Colonic mucosa (tissue), 4 donors: ENCODE measurements at regions not wholly inside any gene's neighbourhood (a gene's known extent, or its start where the extent isn't known, plus 50 kb on each side); places are given as distances from the start of the nearest gene placed in this dataset.

Source experiments
- DNase-seq: peaks from one replicate; pipeline ENCODE4 v3.0.0-alpha.2; 2020
- H3K27ac ChIP-seq: fragments of 200-600 bp; one replicate; pipeline ENCODE4 v1.8.0; 2021
- H3K27me3 ChIP-seq: fragments of 200-600 bp; one replicate; pipeline ENCODE4 v1.8.0; 2021
- H3K36me3 ChIP-seq: fragments of 200-600 bp; one replicate; pipeline ENCODE4 v1.8.0; 2021
- H3K4me1 ChIP-seq: fragments of 200-600 bp; one replicate; pipeline ENCODE4 v1.8.0; 2021; ENCODE audit warnings: mild to moderate bottlenecking
- H3K4me3 ChIP-seq: fragments of 200-600 bp; one replicate; pipeline ENCODE4 v1.8.0; 2021
- H3K9ac ChIP-seq, 2 donors: one replicate each; pipeline ENCODE4 v1.7.0; 2013; ENCODE audit warnings: control low read depth in 2 of 2, low read depth in 2 of 2, low read length in 2 of 2
- H3K9me3 ChIP-seq: fragments of 200-600 bp; one replicate; pipeline ENCODE4 v1.8.0; 2021
- intact Hi-C: fragments of 100-400 bp; cut with DNase I; formaldehyde crosslinking; loops from one replicate; pipeline ENCODE4 v1.14.1; 2022
- TF ChIP-seq, protein P1 (sequence below): fragments of 200-600 bp; IDR thresholded peaks from one replicate; pipeline ENCODE4 v1.8.0; 2022; ENCODE audit warnings: antibody characterized with exemption, mild to moderate bottlenecking
- donor health status: healthy.
- donor health status: DM: no; HTN: no; CAD: no.
- donor health status: DM: no; HTN: no; CAD: no.

DNA sequence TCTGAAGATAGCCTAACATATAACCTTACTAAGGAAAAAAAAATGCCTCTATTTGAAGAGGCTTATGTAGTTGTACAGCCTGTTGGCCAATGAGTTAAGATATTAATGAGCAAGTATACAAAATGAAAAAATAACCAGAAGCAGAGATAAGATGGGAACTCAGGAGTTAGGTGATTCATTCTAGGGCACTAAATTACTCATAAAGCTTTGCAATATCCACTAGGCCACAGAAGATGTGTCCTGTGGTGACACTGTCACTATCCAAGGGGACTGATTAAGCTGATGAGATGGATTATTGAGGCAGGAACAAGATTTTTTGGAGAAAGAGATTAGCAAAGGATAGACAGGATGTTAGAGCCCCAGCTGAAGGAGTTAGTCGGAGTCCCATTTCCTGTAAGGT, 99.6 kb downstream of the LIG4 start:
- no peaks in the 10 kb centered on the region for H3K4me1 ChIP-seq
- no peak overlapping the region for H3K27ac ChIP-seq
- H3K9ac ChIP-seq, result no peak overlapping the region
- no peak for DNase-seq
- no peaks in the 10 kb centered on the region for H3K9me3 ChIP-seq
- intact Hi-C loops, result no loop called here
- H3K36me3 ChIP-seq, result no peaks in the 10 kb centered on the region
- no peak overlapping the region for H3K4me3 ChIP-seq
- TF ChIP-seq, protein P1, sequence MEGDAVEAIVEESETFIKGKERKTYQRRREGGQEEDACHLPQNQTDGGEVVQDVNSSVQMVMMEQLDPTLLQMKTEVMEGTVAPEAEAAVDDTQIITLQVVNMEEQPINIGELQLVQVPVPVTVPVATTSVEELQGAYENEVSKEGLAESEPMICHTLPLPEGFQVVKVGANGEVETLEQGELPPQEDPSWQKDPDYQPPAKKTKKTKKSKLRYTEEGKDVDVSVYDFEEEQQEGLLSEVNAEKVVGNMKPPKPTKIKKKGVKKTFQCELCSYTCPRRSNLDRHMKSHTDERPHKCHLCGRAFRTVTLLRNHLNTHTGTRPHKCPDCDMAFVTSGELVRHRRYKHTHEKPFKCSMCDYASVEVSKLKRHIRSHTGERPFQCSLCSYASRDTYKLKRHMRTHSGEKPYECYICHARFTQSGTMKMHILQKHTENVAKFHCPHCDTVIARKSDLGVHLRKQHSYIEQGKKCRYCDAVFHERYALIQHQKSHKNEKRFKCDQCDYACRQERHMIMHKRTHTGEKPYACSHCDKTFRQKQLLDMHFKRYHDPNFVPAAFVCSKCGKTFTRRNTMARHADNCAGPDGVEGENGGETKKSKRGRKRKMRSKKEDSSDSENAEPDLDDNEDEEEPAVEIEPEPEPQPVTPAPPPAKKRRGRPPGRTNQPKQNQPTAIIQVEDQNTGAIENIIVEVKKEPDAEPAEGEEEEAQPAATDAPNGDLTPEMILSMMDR, result no peak
- no peaks in the 10 kb centered on the region for H3K27me3 ChIP-seq

DNA sequence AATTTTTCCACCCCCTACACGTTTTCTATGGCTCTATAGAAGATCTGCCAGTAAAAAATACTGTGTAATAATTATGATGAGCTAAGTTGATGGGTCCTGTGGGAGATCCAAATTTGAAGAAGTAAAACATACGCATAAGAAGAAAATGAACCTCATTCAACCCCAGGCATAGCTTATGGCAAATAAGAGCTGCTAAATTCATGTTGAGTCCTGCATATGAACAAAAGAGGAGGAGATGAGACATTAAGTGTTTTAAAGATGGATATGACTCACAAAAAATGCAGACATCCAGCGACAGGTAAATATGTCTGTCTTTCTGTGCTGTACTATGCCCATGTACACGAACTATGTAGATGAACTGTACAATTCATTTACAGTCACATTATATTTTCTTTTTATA, 101.9 kb downstream of the LIG4 start:
- no peaks in the 10 kb centered on the region for H3K36me3 ChIP-seq
- intact Hi-C loops, result no loop called here
- H3K9me3 ChIP-seq, result no peaks in the 10 kb centered on the region
- H3K27ac ChIP-seq, result no peak overlapping the region
- TF ChIP-seq, protein P1, result no peak
- no peaks in the 10 kb centered on the region for H3K27me3 ChIP-seq
- H3K4me1 ChIP-seq, result no peaks in the 10 kb centered on the region
- H3K9ac ChIP-seq, result no peak overlapping the region
- DNase-seq, result no peak
- no peak overlapping the region for H3K4me3 ChIP-seq

DNA sequence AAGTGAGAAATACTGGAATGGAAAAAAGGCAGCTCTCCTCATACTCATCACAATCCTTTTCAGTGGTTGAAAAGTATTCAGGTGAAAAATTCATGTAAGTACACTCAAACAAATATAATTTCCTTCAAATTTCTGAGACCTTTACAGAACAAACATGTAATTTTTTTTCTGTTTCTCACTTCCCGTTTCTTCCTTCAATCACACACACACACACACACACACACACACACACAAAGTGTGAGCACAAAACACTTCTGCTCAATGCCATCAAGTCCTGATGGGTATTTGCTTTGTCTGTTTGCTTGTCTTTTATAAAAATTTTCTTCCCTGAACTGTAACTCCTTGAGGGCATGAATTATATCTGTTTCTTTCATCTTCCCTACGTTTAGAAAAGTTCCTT, 110.6 kb downstream of the LIG4 start:
- H3K36me3 ChIP-seq, result no peaks in the 10 kb centered on the region
- H3K9me3 ChIP-seq, result no peaks in the 10 kb centered on the region
- no peak overlapping the region for H3K4me3 ChIP-seq
- intact Hi-C loops, result no loop called here
- no peak overlapping the region for H3K9ac ChIP-seq
- DNase-seq, result no peak
- TF ChIP-seq, protein P1, result no peak
- H3K27me3 ChIP-seq, result no peaks in the 10 kb centered on the region
- H3K4me1 ChIP-seq, result no peaks in the 10 kb centered on the region
- H3K27ac ChIP-seq, result no peak overlapping the region

DNA sequence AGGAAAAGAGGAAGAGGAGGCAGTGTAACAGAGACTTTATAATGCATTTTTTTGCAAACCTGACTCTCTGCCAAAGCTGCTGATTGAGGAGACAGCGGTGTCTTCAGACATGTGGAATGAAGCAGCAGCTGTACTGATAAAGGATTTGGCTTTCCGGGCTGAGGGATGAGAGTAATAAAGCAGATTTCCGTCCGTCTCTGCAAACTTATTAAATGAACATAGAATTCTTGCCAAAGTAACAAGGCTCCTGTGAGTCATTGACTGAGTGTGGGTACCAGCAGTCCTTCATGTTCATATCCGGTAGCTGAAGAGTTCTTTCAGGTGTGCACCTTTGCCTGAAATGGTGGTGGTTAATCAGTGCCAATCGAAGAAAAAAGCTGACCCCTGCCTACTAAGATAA, 112.6 kb downstream of the LIG4 start:
- no peak for DNase-seq
- no peaks in the 10 kb centered on the region for H3K4me1 ChIP-seq
- intact Hi-C loops, result no loop called here
- TF ChIP-seq, protein P1, result no peak
- no peaks in the 10 kb centered on the region for H3K36me3 ChIP-seq
- no peak overlapping the region for H3K9ac ChIP-seq
- no peak overlapping the region for H3K27ac ChIP-seq
- H3K27me3 ChIP-seq, result no peaks in the 10 kb centered on the region
- no peak overlapping the region for H3K4me3 ChIP-seq
- no peaks in the 10 kb centered on the region for H3K9me3 ChIP-seq

DNA sequence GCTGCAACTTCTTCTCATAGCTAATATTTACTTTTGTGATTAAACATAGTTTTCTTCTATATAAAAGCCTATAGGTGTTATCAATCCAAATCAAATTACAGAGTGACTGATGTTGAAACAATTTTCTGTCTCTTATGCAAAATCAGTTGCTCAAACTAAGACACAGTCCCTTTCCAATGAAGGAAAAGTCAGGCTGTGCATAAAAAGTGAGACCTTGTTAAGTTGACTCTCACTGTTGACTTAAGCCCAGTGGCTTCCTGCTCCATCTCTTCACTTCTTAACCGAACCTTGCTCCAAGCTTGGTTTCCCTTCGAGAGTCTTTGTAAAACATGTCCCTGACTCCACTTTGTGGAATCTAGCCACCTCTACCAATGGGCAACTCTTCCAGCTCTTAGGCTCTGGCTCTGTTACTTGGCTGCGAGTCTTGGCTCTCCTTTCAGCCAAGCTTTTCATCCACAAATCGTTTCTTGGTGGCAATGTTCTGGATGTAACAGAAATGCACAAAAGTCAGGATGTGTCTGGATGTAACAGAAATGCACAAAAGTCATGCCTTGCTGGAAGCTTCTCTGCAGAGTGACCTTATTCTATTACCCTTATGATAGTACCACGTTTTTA, 118.9 kb downstream of the LIG4 start:
- no peak for DNase-seq
- Histone ChIP-seq H3K27me3 (no peaks in the 10 kb centered on the region), H3K4me3 (no peak overlapping the region), H3K4me1 (no peaks in the 10 kb centered on the region), H3K9ac (no peak overlapping the region), H3K27ac (no peak overlapping the region), H3K9me3 (no peaks in the 10 kb centered on the region), H3K36me3 (no peaks in the 10 kb centered on the region)
- TF ChIP-seq, protein P1, result no peak
- intact Hi-C loops, result no loop called here

DNA sequence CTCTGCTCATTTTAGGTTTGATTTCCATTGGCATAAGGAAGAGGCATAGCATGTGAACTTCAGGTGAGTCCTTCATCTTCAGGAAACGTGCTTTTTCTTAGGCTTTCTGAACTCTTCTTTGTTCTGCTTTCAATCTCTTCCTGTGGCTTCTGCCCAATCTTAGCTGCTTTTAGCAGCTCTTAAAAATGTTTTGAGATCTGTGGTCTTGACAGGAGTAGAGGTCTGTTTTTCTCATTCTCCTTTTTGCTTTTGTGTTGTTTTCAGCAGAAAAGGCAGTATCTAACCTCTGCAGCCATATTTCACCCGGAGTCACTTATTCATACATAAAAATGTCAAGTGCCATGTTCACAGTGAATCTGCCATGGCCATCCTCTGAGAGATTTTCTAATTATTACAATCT, 120.3 kb downstream of the LIG4 start:
- H3K27me3 ChIP-seq, result no peaks in the 10 kb centered on the region
- TF ChIP-seq, protein P1, result no peak
- H3K4me3 ChIP-seq, result no peak overlapping the region
- no peak for DNase-seq
- H3K4me1 ChIP-seq, result no peaks in the 10 kb centered on the region
- H3K36me3 ChIP-seq, result no peaks in the 10 kb centered on the region
- H3K9ac ChIP-seq, result no peak overlapping the region
- H3K9me3 ChIP-seq, result no peaks in the 10 kb centered on the region
- intact Hi-C loops, result no loop called here
- H3K27ac ChIP-seq, result no peak overlapping the region
